K562 (cell line): ENCODE measurements at regions not wholly inside any gene's neighbourhood (a gene's known extent, or its start where the extent isn't known, plus 50 kb on each side); places are given as distances from the start of the nearest gene placed in this dataset.

Source experiments
- GMEB1 ChIP-seq: fragments of 250-450 bp; sonication (Bioruptor Pico); IDR thresholded peaks from 2 replicates; pipeline ENCODE4 v1.4.0; 2020; ENCODE audit warnings: mild to moderate bottlenecking
- KAT2B ChIP-seq: IDR thresholded peaks from one replicate; pipeline ENCODE4 v1.6.1; 2012; ENCODE audit warnings: low read depth, mild to moderate bottlenecking, control low read depth, inconsistent platforms, low read length, moderate library complexity
- PML ChIP-seq: IDR thresholded peaks from 2 replicates; pipeline ENCODE4 v1.6.1; 2012; ENCODE audit warnings: low read length, inconsistent platforms
- POLR2A ChIP-seq: fragments of 450-650 bp; conservative IDR thresholded peaks from 2 replicates; pipeline ENCODE4 v1.6.1; 2016
- ZBTB2 ChIP-seq: fragments of 450-650 bp; IDR thresholded peaks from 2 replicates; pipeline ENCODE4 v1.6.1; 2016; ENCODE audit warnings: antibody characterized with exemption
- TF ChIP-seq, protein P1 (sequence below): sonication (generic); formaldehyde crosslinking; IDR thresholded peaks from 2 replicates; pipeline ENCODE4 v1.8.1; 2023; ENCODE audit warnings: missing genetic modification reagents, mild to moderate bottlenecking, borderline replicate concordance

DNA sequence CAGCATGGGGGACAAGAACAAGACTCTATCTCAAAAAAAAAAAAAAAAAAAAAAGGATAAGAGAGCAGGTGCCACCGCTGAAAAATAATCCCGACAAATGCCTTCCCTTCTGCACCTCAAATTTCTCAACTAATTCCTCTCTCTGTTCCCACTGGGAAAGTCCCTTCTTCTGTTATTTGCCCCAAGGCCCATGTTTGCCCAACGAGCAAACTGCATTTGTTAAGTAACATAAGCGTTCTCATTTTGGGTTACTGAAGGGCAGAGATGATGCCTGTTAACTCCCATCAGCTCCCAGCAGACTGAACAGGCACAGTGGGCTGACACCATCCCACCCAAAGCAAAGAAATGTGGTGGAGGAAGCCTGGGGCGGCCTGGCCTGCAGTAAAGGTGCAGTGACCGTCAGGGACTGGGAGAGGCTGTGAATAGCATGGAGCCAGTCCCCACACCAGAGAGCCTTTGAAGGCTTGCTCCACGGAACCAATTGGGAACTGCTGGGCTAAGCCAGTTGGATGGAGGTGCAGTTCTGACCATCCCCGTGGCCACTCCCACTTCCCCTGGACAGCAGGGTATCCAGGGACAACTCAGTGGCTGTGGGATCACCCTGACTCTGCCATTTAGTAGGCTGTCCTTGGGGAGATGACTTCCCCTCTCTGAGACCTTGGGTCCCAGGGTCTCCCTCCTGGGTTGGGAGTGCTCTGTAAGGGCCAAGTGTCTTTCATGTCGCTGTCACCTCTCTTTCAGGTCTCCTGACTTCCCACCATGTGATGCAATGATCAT is 149.7 kb upstream of the IER5L start:
- no peak for TF ChIP-seq PML
- no peak for TF ChIP-seq ZBTB2
- TF ChIP-seq, protein P1, sequence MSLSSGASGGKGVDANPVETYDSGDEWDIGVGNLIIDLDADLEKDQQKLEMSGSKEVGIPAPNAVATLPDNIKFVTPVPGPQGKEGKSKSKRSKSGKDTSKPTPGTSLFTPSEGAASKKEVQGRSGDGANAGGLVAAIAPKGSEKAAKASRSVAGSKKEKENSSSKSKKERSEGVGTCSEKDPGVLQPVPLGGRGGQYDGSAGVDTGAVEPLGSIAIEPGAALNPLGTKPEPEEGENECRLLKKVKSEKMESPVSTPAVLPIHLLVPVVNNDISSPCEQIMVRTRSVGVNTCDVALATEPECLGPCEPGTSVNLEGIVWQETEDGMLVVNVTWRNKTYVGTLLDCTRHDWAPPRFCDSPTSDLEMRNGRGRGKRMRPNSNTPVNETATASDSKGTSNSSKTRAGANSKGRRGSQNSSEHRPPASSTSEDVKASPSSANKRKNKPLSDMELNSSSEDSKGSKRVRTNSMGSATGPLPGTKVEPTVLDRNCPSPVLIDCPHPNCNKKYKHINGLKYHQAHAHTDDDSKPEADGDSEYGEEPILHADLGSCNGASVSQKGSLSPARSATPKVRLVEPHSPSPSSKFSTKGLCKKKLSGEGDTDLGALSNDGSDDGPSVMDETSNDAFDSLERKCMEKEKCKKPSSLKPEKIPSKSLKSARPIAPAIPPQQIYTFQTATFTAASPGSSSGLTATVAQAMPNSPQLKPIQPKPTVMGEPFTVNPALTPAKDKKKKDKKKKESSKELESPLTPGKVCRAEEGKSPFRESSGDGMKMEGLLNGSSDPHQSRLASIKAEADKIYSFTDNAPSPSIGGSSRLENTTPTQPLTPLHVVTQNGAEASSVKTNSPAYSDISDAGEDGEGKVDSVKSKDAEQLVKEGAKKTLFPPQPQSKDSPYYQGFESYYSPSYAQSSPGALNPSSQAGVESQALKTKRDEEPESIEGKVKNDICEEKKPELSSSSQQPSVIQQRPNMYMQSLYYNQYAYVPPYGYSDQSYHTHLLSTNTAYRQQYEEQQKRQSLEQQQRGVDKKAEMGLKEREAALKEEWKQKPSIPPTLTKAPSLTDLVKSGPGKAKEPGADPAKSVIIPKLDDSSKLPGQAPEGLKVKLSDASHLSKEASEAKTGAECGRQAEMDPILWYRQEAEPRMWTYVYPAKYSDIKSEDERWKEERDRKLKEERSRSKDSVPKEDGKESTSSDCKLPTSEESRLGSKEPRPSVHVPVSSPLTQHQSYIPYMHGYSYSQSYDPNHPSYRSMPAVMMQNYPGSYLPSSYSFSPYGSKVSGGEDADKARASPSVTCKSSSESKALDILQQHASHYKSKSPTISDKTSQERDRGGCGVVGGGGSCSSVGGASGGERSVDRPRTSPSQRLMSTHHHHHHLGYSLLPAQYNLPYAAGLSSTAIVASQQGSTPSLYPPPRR (CRISPR knock-in tag) = no peak
- TF ChIP-seq POLR2A = no peak
- no peak for TF ChIP-seq GMEB1
- no peak for TF ChIP-seq KAT2B
